RWPE1 (cell line): ENCODE measurements at regions not wholly inside any gene's neighbourhood (a gene's known extent, or its start where the extent isn't known, plus 50 kb on each side); places are given as distances from the start of the nearest gene placed in this dataset.
A peak's percentile ranks its signal among the peaks of the same experiment; 100 is the strongest.

Source experiments
- CTCF ChIA-PET: fragments of 350-600 bp; sonication (Branson Sonifier 250); formaldehyde crosslinking; extraction: SDS; loops from one replicate; lab custom pipeline; 2021; lab: Yijun Ruan, JAX
- POLR2A ChIA-PET: fragments of 400-600 bp; formaldehyde crosslinking; extraction: SDS; loops from one replicate; lab custom pipeline; 2020; ENCODE audit warnings: antibody characterized with exemption; ENCODE audit not compliant: low non-redundant PET; lab: Yijun Ruan, JAX
- DNase-seq: peaks from one replicate; pipeline ENCODE4 v3.0.0; 2012; ENCODE audit warnings: low spot score
- H3K27ac ChIP-seq: fragments of 450-650 bp; 2 replicates; pipeline ENCODE4 v1.5.1; 2017
- TF ChIP-seq, protein P1 (sequence below): fragments of 450-650 bp; conservative IDR thresholded peaks from 2 replicates; pipeline ENCODE4 v1.5.1; 2017; ENCODE audit warnings: low read depth, mild to moderate bottlenecking

DNA sequence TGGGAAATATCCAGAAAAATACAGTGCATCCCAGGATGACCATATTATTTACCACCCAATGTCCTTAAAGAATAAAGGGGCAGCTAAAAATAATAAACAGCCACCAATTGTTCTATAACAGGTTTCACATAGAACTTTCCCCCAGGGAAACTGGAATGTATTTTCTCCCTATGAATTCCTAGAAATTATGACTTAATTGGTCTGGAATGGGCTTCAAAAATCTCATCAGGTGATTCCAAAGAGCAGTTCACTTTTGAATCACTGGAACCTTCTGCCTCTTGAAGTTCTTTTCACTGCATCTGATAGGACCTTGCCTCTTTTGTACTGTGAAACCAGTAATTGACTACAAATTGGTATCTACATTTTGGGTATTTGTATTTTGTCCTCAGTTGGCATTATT, 119.3 kb downstream of the ZNF330 start:
- ChIA-PET CTCF (no interaction called here), POLR2A (no interaction called here)
- no peak overlapping the region for H3K27ac ChIP-seq
- TF ChIP-seq, protein P1, sequence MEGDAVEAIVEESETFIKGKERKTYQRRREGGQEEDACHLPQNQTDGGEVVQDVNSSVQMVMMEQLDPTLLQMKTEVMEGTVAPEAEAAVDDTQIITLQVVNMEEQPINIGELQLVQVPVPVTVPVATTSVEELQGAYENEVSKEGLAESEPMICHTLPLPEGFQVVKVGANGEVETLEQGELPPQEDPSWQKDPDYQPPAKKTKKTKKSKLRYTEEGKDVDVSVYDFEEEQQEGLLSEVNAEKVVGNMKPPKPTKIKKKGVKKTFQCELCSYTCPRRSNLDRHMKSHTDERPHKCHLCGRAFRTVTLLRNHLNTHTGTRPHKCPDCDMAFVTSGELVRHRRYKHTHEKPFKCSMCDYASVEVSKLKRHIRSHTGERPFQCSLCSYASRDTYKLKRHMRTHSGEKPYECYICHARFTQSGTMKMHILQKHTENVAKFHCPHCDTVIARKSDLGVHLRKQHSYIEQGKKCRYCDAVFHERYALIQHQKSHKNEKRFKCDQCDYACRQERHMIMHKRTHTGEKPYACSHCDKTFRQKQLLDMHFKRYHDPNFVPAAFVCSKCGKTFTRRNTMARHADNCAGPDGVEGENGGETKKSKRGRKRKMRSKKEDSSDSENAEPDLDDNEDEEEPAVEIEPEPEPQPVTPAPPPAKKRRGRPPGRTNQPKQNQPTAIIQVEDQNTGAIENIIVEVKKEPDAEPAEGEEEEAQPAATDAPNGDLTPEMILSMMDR: no peak
- no peak for DNase-seq

DNA sequence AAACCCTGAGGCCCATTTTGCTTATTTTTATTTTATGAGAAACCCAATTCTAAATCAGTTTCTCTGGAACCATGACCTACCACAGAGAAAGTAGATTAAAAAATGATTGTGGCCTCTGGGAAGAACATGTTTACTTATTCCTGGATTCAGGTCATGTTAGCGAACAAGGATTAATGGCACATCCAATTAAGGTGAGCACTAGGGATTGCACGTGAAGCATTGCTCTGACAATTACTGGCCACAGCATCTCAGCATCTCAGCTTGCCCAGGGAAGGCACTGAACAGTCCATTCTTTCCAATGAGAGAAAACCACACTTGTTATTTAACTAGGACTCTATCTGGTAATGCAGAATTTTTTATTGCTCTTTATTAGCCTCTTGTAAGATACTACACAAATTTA, 119.8 kb downstream of the ZNF330 start:
- no peak overlapping the region for H3K27ac ChIP-seq
- POLR2A ChIA-PET: no interaction called here
- CTCF ChIA-PET: no interaction called here
- TF ChIP-seq, protein P1: no peak
- DNase-seq: no peak

DNA sequence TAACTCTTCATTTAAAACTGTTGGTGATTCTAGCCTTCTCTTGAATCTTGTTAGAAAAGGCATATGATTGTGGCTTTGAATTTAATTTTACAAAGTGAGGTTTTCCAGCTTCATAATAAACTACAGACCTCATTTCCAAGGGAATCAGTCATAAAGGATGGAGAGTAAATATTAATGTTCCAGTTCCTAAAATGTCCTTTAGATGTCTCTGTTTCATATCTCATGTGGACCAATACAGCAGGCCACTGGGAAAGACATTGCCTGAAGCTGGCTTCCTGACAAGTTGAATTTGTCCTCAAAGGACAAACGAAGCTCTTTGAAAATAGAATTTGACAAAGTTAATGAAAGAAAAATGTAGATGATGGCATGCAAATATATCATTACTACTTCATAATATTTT, 125.4 kb downstream of the ZNF330 start:
- ChIA-PET POLR2A (no interaction called here), CTCF (interaction anchor here (0.6 to 1.2 kb wide), 10 partner anchors 11 to 780 kb away, joined by 3 to 7 read pairs (median 4); no protein-coding TSS in a partner anchor)
- DNase-seq: peak; percentile 56
- TF ChIP-seq, protein P1: peak; percentile 68
- H3K27ac ChIP-seq: no peak overlapping the region

DNA sequence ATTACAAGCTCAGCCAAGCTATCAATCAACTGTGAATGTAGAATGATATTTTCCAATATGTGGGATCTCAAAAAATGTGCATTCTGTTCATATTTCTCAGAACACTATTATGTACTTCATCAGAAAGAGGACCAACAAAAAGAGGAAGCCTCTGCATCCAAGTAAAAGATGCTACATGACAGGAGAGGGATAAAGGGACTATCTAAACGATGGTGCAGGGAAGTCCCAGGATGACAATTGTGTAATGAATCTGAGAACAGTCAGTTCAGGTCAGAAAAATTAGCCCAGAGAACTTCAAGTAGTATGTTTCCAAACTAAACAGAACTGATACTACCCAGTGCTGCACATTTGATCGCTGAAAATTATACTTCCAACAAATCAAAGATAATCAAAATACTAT, 127.0 kb downstream of the ZNF330 start:
- TF ChIP-seq, protein P1: no peak
- POLR2A ChIA-PET: no interaction called here
- no peak overlapping the region for H3K27ac ChIP-seq
- DNase-seq: no peak
- CTCF ChIA-PET: no interaction called here

DNA sequence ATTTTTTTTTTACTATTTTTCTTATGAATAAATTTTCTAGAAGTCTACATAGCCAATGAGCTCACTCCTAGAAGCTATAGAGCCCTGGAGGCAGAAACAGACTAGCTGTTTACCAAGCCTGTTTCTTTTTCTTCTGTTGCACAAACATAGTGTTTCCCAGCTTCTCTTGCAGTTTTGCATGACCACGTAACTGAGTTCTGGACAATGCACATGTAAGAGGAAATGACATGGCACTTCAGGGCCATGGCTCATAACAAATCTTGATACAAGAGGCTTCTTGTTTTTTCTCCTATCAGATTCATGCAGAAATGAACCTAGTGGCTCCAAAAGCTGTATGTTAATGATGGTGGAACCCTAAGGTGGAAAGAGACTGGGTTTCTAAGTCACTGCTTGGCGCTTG, 127.4 kb downstream of the ZNF330 start:
- ChIA-PET CTCF (no interaction called here), POLR2A (no interaction called here)
- DNase-seq: no peak
- no peak overlapping the region for H3K27ac ChIP-seq
- TF ChIP-seq, protein P1: no peak

DNA sequence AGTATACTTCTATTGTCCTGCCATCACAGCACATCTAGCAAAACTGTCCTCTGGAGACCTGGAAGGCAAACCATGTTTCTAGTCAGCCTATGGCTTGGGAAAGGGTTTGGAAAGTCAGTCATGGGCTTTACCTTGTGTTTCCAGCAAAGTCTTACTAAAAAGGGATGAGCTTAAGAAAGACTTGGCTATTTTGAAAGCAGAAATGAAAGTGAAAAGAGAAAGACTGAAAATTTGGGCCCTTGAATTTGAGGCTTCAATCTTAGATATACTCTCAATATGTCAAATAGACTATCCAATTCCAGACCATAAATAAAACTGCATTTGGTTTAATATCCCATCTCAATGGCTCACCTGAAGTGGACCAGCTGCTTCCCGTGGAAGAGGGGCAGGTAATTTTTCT, 127.9 kb downstream of the ZNF330 start:
- no peak overlapping the region for H3K27ac ChIP-seq
- TF ChIP-seq, protein P1: no peak
- POLR2A ChIA-PET: no interaction called here
- CTCF ChIA-PET: interaction anchor here (0.7 kb wide), 1 partner anchor 199 kb away, joined by 3 read pairs; no protein-coding TSS in a partner anchor
- DNase-seq: no peak
